ENCODE measurements at regions not wholly inside any gene's neighbourhood (a gene's known extent, or its start where the extent isn't known, plus 50 kb on each side); places are given as distances from the start of the nearest gene placed in this dataset.

DNA sequence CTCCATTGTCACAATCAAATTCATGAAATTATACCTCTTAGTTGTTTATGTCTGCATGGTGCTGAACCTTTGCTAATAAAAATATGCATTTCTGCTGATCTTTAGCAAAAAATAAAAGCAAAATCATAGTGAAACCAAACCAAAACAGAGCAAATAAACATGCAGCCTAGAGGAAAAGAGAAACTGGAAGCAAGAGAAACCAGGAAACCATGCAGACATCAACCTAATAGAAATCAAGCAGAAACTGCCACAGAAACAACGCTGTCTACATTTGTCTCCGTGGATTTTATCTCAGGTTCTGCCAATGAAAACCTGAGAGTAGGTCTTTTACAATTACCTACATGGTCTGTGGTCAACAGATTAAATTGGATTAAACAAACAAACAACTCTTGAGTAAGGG, 173.7 kb downstream of the SYT10 start:
- no peaks in the 10 kb centered on the region for H3K36me3 ChIP-seq
- no peak for DNase-seq
- TF ChIP-seq, protein P1, sequence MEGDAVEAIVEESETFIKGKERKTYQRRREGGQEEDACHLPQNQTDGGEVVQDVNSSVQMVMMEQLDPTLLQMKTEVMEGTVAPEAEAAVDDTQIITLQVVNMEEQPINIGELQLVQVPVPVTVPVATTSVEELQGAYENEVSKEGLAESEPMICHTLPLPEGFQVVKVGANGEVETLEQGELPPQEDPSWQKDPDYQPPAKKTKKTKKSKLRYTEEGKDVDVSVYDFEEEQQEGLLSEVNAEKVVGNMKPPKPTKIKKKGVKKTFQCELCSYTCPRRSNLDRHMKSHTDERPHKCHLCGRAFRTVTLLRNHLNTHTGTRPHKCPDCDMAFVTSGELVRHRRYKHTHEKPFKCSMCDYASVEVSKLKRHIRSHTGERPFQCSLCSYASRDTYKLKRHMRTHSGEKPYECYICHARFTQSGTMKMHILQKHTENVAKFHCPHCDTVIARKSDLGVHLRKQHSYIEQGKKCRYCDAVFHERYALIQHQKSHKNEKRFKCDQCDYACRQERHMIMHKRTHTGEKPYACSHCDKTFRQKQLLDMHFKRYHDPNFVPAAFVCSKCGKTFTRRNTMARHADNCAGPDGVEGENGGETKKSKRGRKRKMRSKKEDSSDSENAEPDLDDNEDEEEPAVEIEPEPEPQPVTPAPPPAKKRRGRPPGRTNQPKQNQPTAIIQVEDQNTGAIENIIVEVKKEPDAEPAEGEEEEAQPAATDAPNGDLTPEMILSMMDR (IDR thresholded peaks at IDR 0.05) = no peak
- TF ChIP-seq POLR2A (IDR thresholded peaks at IDR 0.05) = no peak
- H3K27me3 ChIP-seq = no peaks in the 10 kb centered on the region
- no peaks in the 10 kb centered on the region for H3K4me1 ChIP-seq
- no peak overlapping the region for H3K4me3 ChIP-seq
- no peaks in the 10 kb centered on the region for H3K9me3 ChIP-seq
- no peak overlapping the region for H3K27ac ChIP-seq

DNA sequence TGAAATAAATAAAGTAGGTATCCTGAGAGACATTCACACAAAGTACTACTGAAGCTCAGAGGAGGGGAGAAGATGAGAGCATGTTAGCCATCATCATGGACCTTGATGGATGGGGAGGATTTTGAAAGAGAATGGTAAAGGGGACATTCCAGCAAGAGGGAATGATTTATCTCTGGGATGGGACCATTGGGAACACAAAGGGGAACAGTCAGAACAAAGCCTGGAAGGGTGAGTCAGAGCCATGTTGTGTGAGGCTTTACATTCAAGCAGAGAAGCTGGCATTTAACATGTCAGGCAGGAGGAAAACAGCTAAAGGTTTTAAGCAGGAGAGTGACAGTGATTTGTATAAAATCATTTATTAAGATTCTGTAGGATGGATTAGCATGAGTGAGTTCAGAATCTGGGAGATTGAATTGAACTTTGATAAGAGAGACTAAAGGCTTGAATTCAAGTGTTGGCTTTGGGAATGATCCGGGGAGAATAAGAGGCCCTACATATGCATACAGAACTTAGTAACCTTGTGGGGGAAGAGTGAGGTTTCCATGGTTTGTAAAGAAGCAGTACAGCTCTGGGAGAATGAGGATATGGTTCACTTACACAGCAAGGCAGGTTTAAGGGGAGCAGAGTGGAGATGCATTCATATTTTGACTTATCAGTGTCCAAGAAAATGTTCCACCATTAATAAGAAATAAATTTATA, 174.4 kb downstream of the SYT10 start:
- H3K27me3 ChIP-seq = no peaks in the 10 kb centered on the region
- no peaks in the 10 kb centered on the region for H3K36me3 ChIP-seq
- H3K27ac ChIP-seq = no peak overlapping the region
- no peak overlapping the region for H3K4me3 ChIP-seq
- H3K4me1 ChIP-seq = no peaks in the 10 kb centered on the region
- TF ChIP-seq, protein P1 (IDR thresholded peaks at IDR 0.05) = no peak
- no peak for TF ChIP-seq POLR2A (IDR thresholded peaks at IDR 0.05)
- H3K9me3 ChIP-seq = no peaks in the 10 kb centered on the region
- DNase-seq = no peak

DNA sequence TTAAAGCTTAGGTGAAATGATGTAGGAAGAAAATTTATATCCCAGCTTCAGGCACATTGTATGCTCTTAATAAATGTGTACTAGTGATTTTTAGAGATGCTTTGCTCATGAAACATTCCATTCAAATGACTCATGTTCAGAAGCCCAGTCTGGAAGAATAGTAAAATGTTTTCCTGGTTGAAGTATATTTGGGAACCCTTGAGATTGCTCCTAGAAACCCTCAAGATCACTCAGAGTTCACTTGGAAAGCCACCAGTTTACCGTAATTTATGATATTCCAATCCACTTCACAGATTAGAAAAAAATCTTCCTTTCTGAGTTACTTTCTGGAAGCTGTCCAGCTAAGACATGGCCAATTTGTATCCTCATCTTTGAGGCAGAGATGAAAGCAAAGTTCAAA, 186.4 kb downstream of the SYT10 start:
- DNase-seq = no peak
- no peak for TF ChIP-seq POLR2A (IDR thresholded peaks at IDR 0.05)
- TF ChIP-seq, protein P1 (IDR thresholded peaks at IDR 0.05) = no peak
- Histone ChIP-seq H3K36me3 (no peaks in the 10 kb centered on the region), H3K9me3 (no peaks in the 10 kb centered on the region), H3K4me1 (no peaks in the 10 kb centered on the region), H3K27me3 (no peaks in the 10 kb centered on the region), H3K27ac (no peak overlapping the region), H3K4me3 (no peak overlapping the region)

DNA sequence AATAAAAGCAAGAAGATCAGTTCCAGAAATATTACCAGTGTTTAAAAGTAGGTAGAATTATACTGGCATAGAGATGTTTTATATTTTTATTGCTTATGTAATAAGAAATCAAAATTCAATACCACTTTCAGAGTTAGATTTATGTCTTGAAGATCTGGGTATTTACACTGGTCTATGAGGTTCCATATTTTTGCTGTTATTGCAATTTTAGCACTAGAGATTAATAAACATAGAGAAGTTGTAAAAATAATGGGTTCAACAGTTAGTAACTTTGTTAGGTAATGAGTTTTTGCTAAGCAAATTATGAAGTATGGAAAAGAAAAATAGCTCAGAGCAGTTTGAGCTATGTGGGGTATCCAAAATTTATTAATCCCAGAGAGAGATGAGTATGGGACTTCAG, 188.1 kb downstream of the SYT10 start:
- no peaks in the 10 kb centered on the region for H3K4me1 ChIP-seq
- TF ChIP-seq, protein P1 (IDR thresholded peaks at IDR 0.05) = no peak
- no peak for TF ChIP-seq POLR2A (IDR thresholded peaks at IDR 0.05)
- DNase-seq = no peak
- H3K27me3 ChIP-seq = no peaks in the 10 kb centered on the region
- H3K27ac ChIP-seq = no peak overlapping the region
- H3K4me3 ChIP-seq = no peak overlapping the region
- H3K36me3 ChIP-seq = no peaks in the 10 kb centered on the region
- H3K9me3 ChIP-seq = no peaks in the 10 kb centered on the region

DNA sequence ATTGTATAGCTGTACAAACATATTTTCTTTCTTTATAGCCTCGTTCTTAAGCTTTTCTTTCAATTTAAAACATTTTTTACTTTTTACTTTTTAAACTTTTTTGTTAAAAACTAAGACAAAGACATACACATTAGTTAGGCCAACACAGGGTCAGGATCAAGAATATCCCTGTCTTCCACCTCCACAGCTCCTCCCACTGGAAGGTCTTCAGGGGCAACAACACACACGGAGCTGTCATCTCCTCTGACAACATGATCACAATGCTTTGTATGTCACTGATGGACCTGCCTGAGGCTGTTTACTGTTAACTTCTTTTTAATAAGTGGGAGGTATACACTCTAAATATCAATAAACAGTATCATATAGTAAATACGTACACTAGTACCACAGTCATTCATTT, 191.3 kb downstream of the SYT10 start:
- H3K4me3 ChIP-seq = no peak overlapping the region
- no peaks in the 10 kb centered on the region for H3K9me3 ChIP-seq
- H3K27me3 ChIP-seq = no peaks in the 10 kb centered on the region
- TF ChIP-seq, protein P1 (IDR thresholded peaks at IDR 0.05) = no peak
- TF ChIP-seq POLR2A (IDR thresholded peaks at IDR 0.05) = no peak
- no peak for DNase-seq
- no peak overlapping the region for H3K27ac ChIP-seq
- H3K4me1 ChIP-seq = no peaks in the 10 kb centered on the region
- no peaks in the 10 kb centered on the region for H3K36me3 ChIP-seq

DNA sequence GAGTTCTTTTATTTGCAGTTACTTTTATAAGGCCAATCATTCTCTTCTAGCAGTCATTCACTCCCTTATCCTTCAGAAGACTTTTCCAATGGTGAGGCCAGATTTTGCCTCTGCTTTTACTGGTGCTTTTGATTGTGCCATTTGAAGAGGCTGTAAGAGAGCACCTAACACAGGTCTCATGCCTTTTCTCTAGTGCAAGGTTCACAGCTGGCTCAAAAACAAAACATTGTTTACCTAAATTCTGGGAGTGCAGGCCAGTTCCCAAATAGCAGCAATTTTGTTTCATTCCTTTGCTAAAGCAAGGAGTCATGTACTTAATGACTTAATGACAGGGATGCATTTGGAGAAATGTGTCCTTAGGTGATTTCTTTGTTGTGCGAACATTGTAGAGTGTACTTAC, 192.0 kb downstream of the SYT10 start:
- H3K36me3 ChIP-seq = no peaks in the 10 kb centered on the region
- no peak for DNase-seq
- TF ChIP-seq, protein P1 (IDR thresholded peaks at IDR 0.05) = no peak
- H3K4me1 ChIP-seq = no peaks in the 10 kb centered on the region
- H3K27me3 ChIP-seq = no peaks in the 10 kb centered on the region
- no peak overlapping the region for H3K27ac ChIP-seq
- no peak overlapping the region for H3K4me3 ChIP-seq
- H3K9me3 ChIP-seq = no peaks in the 10 kb centered on the region
